GM23338 (cell line): ENCODE measurements at regions not wholly inside any gene's neighbourhood (a gene's known extent, or its start where the extent isn't known, plus 50 kb on each side); places are given as distances from the start of the nearest gene placed in this dataset.
"Not testable (repeated sequence)": the region's sequence is repeated elsewhere in the genome, so short reads cannot be mapped to it uniquely, and the experiment has no call there.

Source experiments
- CREB1 ChIP-seq: fragments of 250-450 bp; sonication (Bioruptor Pico); IDR thresholded peaks from 2 replicates; pipeline ENCODE4 v1.5.0; 2020; ENCODE audit warnings: low read depth, mild to moderate bottlenecking, moderate library complexity
- CTCF ChIP-seq, 2 experiments: fragments of 200-600 bp in 1 of 2; sonication (generic) in 1 of 2; conservative IDR thresholded peaks; 2 replicates each; pipeline versions ENCODE4 v1.5.1 to v1.6.1; 2016 to 2017; ENCODE audit warnings: antibody characterized with exemption in 2 of 2, low read depth in 2 of 2, mild to moderate bottlenecking in 2 of 2, moderate library complexity in 1 of 2
- EZH2phosphoT487 ChIP-seq: fragments of 200-600 bp; sonication (generic); IDR thresholded peaks from one replicate; pipeline ENCODE4 v1.8.1; 2018; ENCODE audit warnings: antibody characterized with exemption; ENCODE audit not compliant: unreplicated experiment
- POLR2AphosphoS5 ChIP-seq: IDR thresholded peaks from 2 replicates; pipeline ENCODE4 v1.6.1; 2016; ENCODE audit warnings: antibody characterized with exemption, low read depth
- REST ChIP-seq: IDR thresholded peaks from one replicate; pipeline ENCODE4 v1.6.1; 2018; ENCODE audit warnings: antibody characterized with exemption; ENCODE audit not compliant: unreplicated experiment

- TF ChIP-seq CTCF (conservative IDR thresholded peaks at IDR 0.05; ENCODE audit: low read depth in 2 of 2); CREB1 (CRISPR knock-in tag); REST; POLR2AphosphoS5; EZH2phosphoT487: not testable (repeated sequence)
Measured at GRCh38 chr9:67312504-67312903, 320.2 kb upstream of the SPATA31A3 start.
